DMS53 (cell line): ENCODE measurements at regions not wholly inside any gene's neighbourhood (a gene's known extent, or its start where the extent isn't known, plus 50 kb on each side); places are given as distances from the start of the nearest gene placed in this dataset.

Experiments
- DNase-seq: peaks from one replicate; lab custom pipeline; 2025; lab: John Stamatoyannopoulos, UW

GRCh38 chr9:105146677-105147076 is 97.8 kb upstream of the SLC44A1 start:
- no peak for DNase-seq

GRCh38 chr9:105147110-105147871 is 97.2 kb upstream of the SLC44A1 start:
- DNase-seq = no peak

- DNase-seq = no peak
Measured at GRCh38 chr9:105148328-105149006, 96.0 kb upstream of the SLC44A1 start.

GRCh38 chr9:105150991-105151685 is 93.3 kb upstream of the SLC44A1 start:
- DNase-seq = peak; percentile 66

GRCh38 chr9:105151686-105151995 is 92.8 kb upstream of the SLC44A1 start:
- DNase-seq = no peak

GRCh38 chr9:105154723-105155191 is 89.7 kb upstream of the SLC44A1 start:
- peak; percentile 27 for DNase-seq

- peak; percentile 71 for DNase-seq
Measured at GRCh38 chr9:105157171-105157583, 87.3 kb upstream of the SLC44A1 start.

GRCh38 chr9:105158020-105158419 is 86.4 kb upstream of the SLC44A1 start:
- no peak for DNase-seq

- peak; percentile 6 for DNase-seq
Measured at GRCh38 chr9:105158898-105159297, 85.6 kb upstream of the SLC44A1 start.

GRCh38 chr9:105168870-105169319 is 75.6 kb upstream of the SLC44A1 start:
- no peak for DNase-seq

GRCh38 chr9:105171076-105171475 is 73.4 kb upstream of the SLC44A1 start:
- no peak for DNase-seq

- DNase-seq = no peak
Measured at GRCh38 chr9:105171589-105171988, 72.9 kb upstream of the SLC44A1 start.

GRCh38 chr9:105172436-105172835 is 72.0 kb upstream of the SLC44A1 start:
- DNase-seq = no peak

GRCh38 chr9:105173306-105173705 is 71.1 kb upstream of the SLC44A1 start:
- no peak for DNase-seq

GRCh38 chr9:105173826-105174225 is 70.6 kb upstream of the SLC44A1 start:
- no peak for DNase-seq

- DNase-seq = no peak
Measured at GRCh38 chr9:105176194-105176593, 68.3 kb upstream of the SLC44A1 start.

GRCh38 chr9:105178076-105178475 is 66.4 kb upstream of the SLC44A1 start:
- DNase-seq = no peak

- DNase-seq = peak; percentile 5
Measured at GRCh38 chr9:105187781-105188180, 56.7 kb upstream of the SLC44A1 start.

GRCh38 chr9:105188746-105189145 is 55.7 kb upstream of the SLC44A1 start:
- DNase-seq = no peak

- DNase-seq = no peak
Measured at GRCh38 chr9:105191508-105192121, 52.8 kb upstream of the SLC44A1 start.

GRCh38 chr9:105193560-105193959 is 50.9 kb upstream of the SLC44A1 start:
- DNase-seq = no peak

- DNase-seq = no peak
Measured at GRCh38 chr9:105194234-105194633, 50.2 kb upstream of the SLC44A1 start.
